Esophagus (tissue), 2 donors: ENCODE measurements at regions not wholly inside any gene's neighbourhood (a gene's known extent, or its start where the extent isn't known, plus 50 kb on each side); places are given as distances from the start of the nearest gene placed in this dataset.

Experiments
- H3K27ac ChIP-seq, 2 donors: one replicate each; pipeline ENCODE4 v1.5.1; 2013; ENCODE audit warnings: low read depth in 2 of 2, mild to moderate bottlenecking in 2 of 2, inconsistent platforms in 1 of 2, low read length in 1 of 2, moderate library complexity in 1 of 2
- H3K27me3 ChIP-seq, 2 donors: one replicate each; pipeline ENCODE4 v1.6.1; 2013; ENCODE audit warnings: low read length in 2 of 2, control low read depth in 1 of 2, mild to moderate bottlenecking in 1 of 2; ENCODE audit not compliant: insufficient read depth in 2 of 2, control insufficient read depth in 1 of 2
- H3K36me3 ChIP-seq, 2 donors: one replicate each; pipeline ENCODE4 v1.6.1; 2013; ENCODE audit warnings: low read length in 1 of 2; ENCODE audit not compliant: control insufficient read depth in 2 of 2, insufficient read depth in 2 of 2
- H3K4me1 ChIP-seq, 2 donors: one replicate each; pipeline ENCODE4 v1.6.1; 2013; ENCODE audit warnings: low read length in 1 of 2; ENCODE audit not compliant: control insufficient read depth in 2 of 2, insufficient read depth in 2 of 2
- H3K4me3 ChIP-seq, 2 donors: one replicate each; pipeline ENCODE4 v1.5.1; 2013; ENCODE audit warnings: low read length in 2 of 2, mild to moderate bottlenecking in 2 of 2, low read depth in 1 of 2, moderate library complexity in 1 of 2
- H3K9me3 ChIP-seq, 2 donors: one replicate each; pipeline ENCODE4 v1.6.1; 2013; ENCODE audit warnings: mild to moderate bottlenecking in 2 of 2, low read depth in 1 of 2, low read length in 1 of 2, moderate library complexity in 1 of 2; ENCODE audit not compliant: control insufficient read depth in 2 of 2, insufficient read depth in 1 of 2
- WGBS, 2 donors: extraction: QIAGEN DNeasy Blood & Tissue Kit; methylation state at CpG; one replicate each; pipeline ENCODE4 v1.1.7; 2013; 5-methylcytosine and 5-hydroxymethylcytosine counted together
- donor health status: healthy with polysubstance abuse.
- donor health status: Bipolar disorder and iron deficiency.

- WGBS, 2 donors, result 48 to 56% methylated on average over 3 of the region's 3 CpGs
- Histone ChIP-seq H3K27ac (no peak overlapping the region), H3K9me3 (no peaks in the 10 kb centered on the region), H3K36me3 (no peaks in the 10 kb centered on the region), H3K27me3 (no peaks in the 10 kb centered on the region), H3K4me1 (no peaks in the 10 kb centered on the region), H3K4me3 (no peak overlapping the region)
Measured at GRCh38 chr5:4735261-4735660, 404.9 kb upstream of the ADAMTS16 start.

GRCh38 chr5:4737868-4738267 is 402.3 kb upstream of the ADAMTS16 start:
- Histone ChIP-seq H3K4me1 (no peaks in the 10 kb centered on the region), H3K27me3 (no peaks in the 10 kb centered on the region), H3K4me3 (no peak overlapping the region), H3K9me3 (peaks cover 0 to 3% of the 10 kb centered on the region in 2 donors), H3K27ac (no peak overlapping the region), H3K36me3 (no peaks in the 10 kb centered on the region)
- WGBS, 2 donors, result 43 to 61% methylated on average over 1 of the region's 1 CpG

- Histone ChIP-seq H3K9me3 (peaks cover 0 to 3% of the 10 kb centered on the region in 2 donors), H3K4me1 (no peaks in the 10 kb centered on the region), H3K4me3 (no peak overlapping the region), H3K27me3 (no peaks in the 10 kb centered on the region), H3K27ac (no peak overlapping the region), H3K36me3 (no peaks in the 10 kb centered on the region)
- 39 to 41% methylated on average over 2 of the region's 2 CpGs for WGBS, 2 donors
Measured at GRCh38 chr5:4738298-4738697, 401.8 kb upstream of the ADAMTS16 start.

GRCh38 chr5:4740156-4740555 is 400.0 kb upstream of the ADAMTS16 start:
- whole genome bisulfite sequencing, 2 donors, result 26 to 36% methylated on average over 8 of the region's 8 CpGs
- peaks cover 0 to 3% of the 10 kb centered on the region in 2 donors for H3K9me3 ChIP-seq
- H3K4me1 ChIP-seq, result no peaks in the 10 kb centered on the region
- no peak overlapping the region for H3K4me3 ChIP-seq
- H3K27me3 ChIP-seq, result no peaks in the 10 kb centered on the region
- no peak overlapping the region for H3K27ac ChIP-seq
- H3K36me3 ChIP-seq, result no peaks in the 10 kb centered on the region

- Histone ChIP-seq H3K36me3 (no peaks in the 10 kb centered on the region), H3K4me3 (no peak overlapping the region), H3K4me1 (no peaks in the 10 kb centered on the region), H3K27me3 (no peaks in the 10 kb centered on the region), H3K9me3 (no peaks in the 10 kb centered on the region), H3K27ac (no peak overlapping the region)
- 37 to 45% methylated on average over 2 of the region's 2 CpGs for WGBS, 2 donors
Measured at GRCh38 chr5:4758550-4758949, 381.6 kb upstream of the ADAMTS16 start.

- Histone ChIP-seq H3K36me3 (no peaks in the 10 kb centered on the region), H3K27ac (no peak overlapping the region)
- 62 to 71% methylated on average over 3 of the region's 3 CpGs for WGBS, 2 donors
Measured at GRCh38 chr5:4758996-4759395, 381.1 kb upstream of the ADAMTS16 start.

GRCh38 chr5:4762316-4762715 is 377.8 kb upstream of the ADAMTS16 start:
- WGBS, 2 donors, result 90 to 94% methylated on average over 3 of the region's 3 CpGs
- Histone ChIP-seq H3K9me3 (no peaks in the 10 kb centered on the region), H3K36me3 (no peaks in the 10 kb centered on the region), H3K27me3 (no peaks in the 10 kb centered on the region), H3K27ac (no peak overlapping the region), H3K4me3 (no peak overlapping the region), H3K4me1 (no peaks in the 10 kb centered on the region)

More at GRCh38 chr5:4758996-4759395, 381.1 kb upstream of the ADAMTS16 start:
- H3K4me1 ChIP-seq, result no peaks in the 10 kb centered on the region
- H3K9me3 ChIP-seq, result no peaks in the 10 kb centered on the region
- no peak overlapping the region for H3K4me3 ChIP-seq
- no peaks in the 10 kb centered on the region for H3K27me3 ChIP-seq

GRCh38 chr5:4765411-4765810 is 374.7 kb upstream of the ADAMTS16 start:
- Histone ChIP-seq H3K27me3 (no peaks in the 10 kb centered on the region), H3K4me3 (no peak overlapping the region), H3K36me3 (no peaks in the 10 kb centered on the region), H3K9me3 (no peaks in the 10 kb centered on the region), H3K4me1 (no peaks in the 10 kb centered on the region), H3K27ac (no peak overlapping the region)
- WGBS, 2 donors, result 82 to 86% methylated on average over 2 of the region's 2 CpGs

GRCh38 chr5:4766101-4766500 is 374.0 kb upstream of the ADAMTS16 start:
- no peak overlapping the region for H3K4me3 ChIP-seq
- H3K27ac ChIP-seq, result no peak overlapping the region
- no peaks in the 10 kb centered on the region for H3K4me1 ChIP-seq
- no peaks in the 10 kb centered on the region for H3K9me3 ChIP-seq
- no peaks in the 10 kb centered on the region for H3K36me3 ChIP-seq
- WGBS, 2 donors, result 31 to 35% methylated on average over 1 of the region's 1 CpG
- H3K27me3 ChIP-seq, result no peaks in the 10 kb centered on the region

GRCh38 chr5:4772591-4772990 is 367.5 kb upstream of the ADAMTS16 start:
- H3K9me3 ChIP-seq, result peaks cover 0 to 3% of the 10 kb centered on the region in 2 donors
- H3K27me3 ChIP-seq, result no peaks in the 10 kb centered on the region
- H3K36me3 ChIP-seq, result no peaks in the 10 kb centered on the region
- no peaks in the 10 kb centered on the region for H3K4me1 ChIP-seq
- WGBS, 2 donors, result 68 to 76% methylated on average over 1 of the region's 1 CpG
- no peak overlapping the region for H3K4me3 ChIP-seq
- H3K27ac ChIP-seq, result no peak overlapping the region
